ENCODE measurements at regions not wholly inside any gene's neighbourhood (a gene's known extent, or its start where the extent isn't known, plus 50 kb on each side); places are given as distances from the start of the nearest gene placed in this dataset.
A peak's percentile ranks its signal among the peaks of the same experiment; 100 is the strongest.

- TF ChIP-seq, protein P1, sequence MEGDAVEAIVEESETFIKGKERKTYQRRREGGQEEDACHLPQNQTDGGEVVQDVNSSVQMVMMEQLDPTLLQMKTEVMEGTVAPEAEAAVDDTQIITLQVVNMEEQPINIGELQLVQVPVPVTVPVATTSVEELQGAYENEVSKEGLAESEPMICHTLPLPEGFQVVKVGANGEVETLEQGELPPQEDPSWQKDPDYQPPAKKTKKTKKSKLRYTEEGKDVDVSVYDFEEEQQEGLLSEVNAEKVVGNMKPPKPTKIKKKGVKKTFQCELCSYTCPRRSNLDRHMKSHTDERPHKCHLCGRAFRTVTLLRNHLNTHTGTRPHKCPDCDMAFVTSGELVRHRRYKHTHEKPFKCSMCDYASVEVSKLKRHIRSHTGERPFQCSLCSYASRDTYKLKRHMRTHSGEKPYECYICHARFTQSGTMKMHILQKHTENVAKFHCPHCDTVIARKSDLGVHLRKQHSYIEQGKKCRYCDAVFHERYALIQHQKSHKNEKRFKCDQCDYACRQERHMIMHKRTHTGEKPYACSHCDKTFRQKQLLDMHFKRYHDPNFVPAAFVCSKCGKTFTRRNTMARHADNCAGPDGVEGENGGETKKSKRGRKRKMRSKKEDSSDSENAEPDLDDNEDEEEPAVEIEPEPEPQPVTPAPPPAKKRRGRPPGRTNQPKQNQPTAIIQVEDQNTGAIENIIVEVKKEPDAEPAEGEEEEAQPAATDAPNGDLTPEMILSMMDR (IDR thresholded peaks at IDR 0.05; ENCODE audit: insufficient read depth, low read length, poor library complexity, severe bottlenecking), result no peak
- no peak for DNase-seq (ENCODE audit: extremely low read depth, insufficient read length)
- Histone ChIP-seq H3K36me3 (ENCODE audit: control insufficient read depth, insufficient read depth, low read length) (no peaks in the 10 kb centered on the region), H3K27me3 (replicated peaks; ENCODE audit: control insufficient read depth, insufficient read depth, low read length) (no peaks in the 10 kb centered on the region), H3K4me3 (replicated peaks; ENCODE audit: low read depth, low read length) (no peak overlapping the region)
Measured at GRCh38 chr6:44733868-44734267, 346.4 kb downstream of the CDC5L start.

GRCh38 chr6:44734886-44735629, 347.6 kb downstream of the CDC5L start:
- no peak for DNase-seq (ENCODE audit: extremely low read depth, insufficient read length)
- Histone ChIP-seq H3K36me3 (ENCODE audit: control insufficient read depth, insufficient read depth, low read length) (no peaks in the 10 kb centered on the region), H3K27me3 (replicated peaks; ENCODE audit: control insufficient read depth, insufficient read depth, low read length) (no peaks in the 10 kb centered on the region), H3K4me3 (replicated peaks; ENCODE audit: low read depth, low read length) (no peak overlapping the region)
- TF ChIP-seq, protein P1 (IDR thresholded peaks at IDR 0.05; ENCODE audit: insufficient read depth, low read length, poor library complexity, severe bottlenecking), result no peak

DNA sequence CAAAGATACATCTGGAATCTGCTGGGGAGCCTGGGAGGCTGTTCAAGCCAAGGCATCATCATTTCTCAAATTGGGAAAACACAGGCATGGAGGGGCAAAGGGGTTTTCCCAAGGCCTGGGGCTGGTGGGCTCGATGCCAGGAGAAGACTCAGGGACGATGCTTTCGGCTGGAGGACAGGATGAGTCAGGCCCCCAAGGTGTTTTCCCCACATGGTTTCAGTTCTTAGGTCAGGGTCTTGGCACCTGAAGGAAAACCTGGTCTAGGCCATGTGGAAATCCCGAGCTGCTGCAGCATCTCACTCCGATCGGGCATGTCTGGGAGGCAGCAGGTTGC, 348.1 kb downstream of the CDC5L start:
- TF ChIP-seq, protein P1 (IDR thresholded peaks at IDR 0.05; ENCODE audit: insufficient read depth, low read length, poor library complexity, severe bottlenecking), result no peak
- DNase-seq (ENCODE audit: extremely low read depth, insufficient read length), result peak; percentile 58
- Histone ChIP-seq H3K4me3 (replicated peaks; ENCODE audit: low read depth, low read length) (no peak overlapping the region), H3K36me3 (ENCODE audit: control insufficient read depth, insufficient read depth, low read length) (no peaks in the 10 kb centered on the region), H3K27me3 (replicated peaks; ENCODE audit: control insufficient read depth, insufficient read depth, low read length) (no peaks in the 10 kb centered on the region)

- TF ChIP-seq, protein P1 (IDR thresholded peaks at IDR 0.05; ENCODE audit: insufficient read depth, low read length, poor library complexity, severe bottlenecking), result no peak
- peak; percentile 28 for DNase-seq (ENCODE audit: extremely low read depth, insufficient read length)
- Histone ChIP-seq H3K36me3 (ENCODE audit: control insufficient read depth, insufficient read depth, low read length) (no peaks in the 10 kb centered on the region), H3K27me3 (replicated peaks; ENCODE audit: control insufficient read depth, insufficient read depth, low read length) (no peaks in the 10 kb centered on the region), H3K4me3 (replicated peaks; ENCODE audit: low read depth, low read length) (no peak overlapping the region)
Measured at GRCh38 chr6:44737341-44737740, 349.8 kb downstream of the CDC5L start.

DNA sequence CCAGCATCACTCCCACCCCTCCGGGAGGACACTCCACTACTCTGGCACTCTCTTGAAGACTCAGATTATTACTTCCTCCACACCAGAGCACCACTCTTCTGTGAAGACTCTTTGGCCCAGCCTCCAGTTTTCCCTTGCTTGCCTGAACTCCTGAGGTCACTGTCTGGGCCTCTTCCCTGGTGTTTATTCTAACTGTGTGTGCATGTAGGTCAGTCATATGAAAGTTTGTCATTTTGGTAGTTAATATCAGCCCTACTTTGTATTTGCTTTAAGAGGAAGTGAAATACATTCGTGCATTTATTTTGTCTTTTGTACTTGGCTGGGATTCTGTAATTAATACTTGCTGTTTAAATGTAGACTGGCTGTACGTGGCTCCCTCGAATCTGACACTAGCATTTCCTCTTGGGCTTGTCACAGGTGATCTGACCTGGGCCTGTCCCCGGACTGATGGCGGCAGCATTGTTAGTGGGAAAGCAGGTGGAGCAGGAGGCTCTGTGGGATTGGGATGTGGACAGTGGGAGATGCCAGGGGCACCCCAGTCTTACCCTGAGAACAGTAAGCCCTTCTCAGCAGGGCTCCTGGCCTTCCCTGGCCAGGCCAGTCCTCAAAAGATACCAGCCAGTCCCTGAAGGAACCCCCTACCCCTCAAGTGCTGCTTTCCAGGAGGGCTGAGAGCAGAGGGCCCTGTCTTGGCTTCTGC, 350.5 kb downstream of the CDC5L start:
- Histone ChIP-seq H3K27me3 (replicated peaks; ENCODE audit: control insufficient read depth, insufficient read depth, low read length) (no peaks in the 10 kb centered on the region), H3K4me3 (replicated peaks; ENCODE audit: low read depth, low read length) (no peak overlapping the region), H3K36me3 (ENCODE audit: control insufficient read depth, insufficient read depth, low read length) (no peaks in the 10 kb centered on the region)
- peak; percentile 55 for DNase-seq (ENCODE audit: extremely low read depth, insufficient read length)
- TF ChIP-seq, protein P1 (IDR thresholded peaks at IDR 0.05; ENCODE audit: insufficient read depth, low read length, poor library complexity, severe bottlenecking), result no peak
